GM19240 (cell line): ENCODE measurements at regions not wholly inside any gene's neighbourhood (a gene's known extent, or its start where the extent isn't known, plus 50 kb on each side); places are given as distances from the start of the nearest gene placed in this dataset.
"Not testable (repeated sequence)": the region's sequence is repeated elsewhere in the genome, so short reads cannot be mapped to it uniquely, and the experiment has no call there.

Experiments used
- DNase-seq: peaks from one replicate; pipeline ENCODE4 v3.0.0; 2011; ENCODE audit warnings: low spot score; ENCODE audit not compliant: insufficient read length

DNA sequence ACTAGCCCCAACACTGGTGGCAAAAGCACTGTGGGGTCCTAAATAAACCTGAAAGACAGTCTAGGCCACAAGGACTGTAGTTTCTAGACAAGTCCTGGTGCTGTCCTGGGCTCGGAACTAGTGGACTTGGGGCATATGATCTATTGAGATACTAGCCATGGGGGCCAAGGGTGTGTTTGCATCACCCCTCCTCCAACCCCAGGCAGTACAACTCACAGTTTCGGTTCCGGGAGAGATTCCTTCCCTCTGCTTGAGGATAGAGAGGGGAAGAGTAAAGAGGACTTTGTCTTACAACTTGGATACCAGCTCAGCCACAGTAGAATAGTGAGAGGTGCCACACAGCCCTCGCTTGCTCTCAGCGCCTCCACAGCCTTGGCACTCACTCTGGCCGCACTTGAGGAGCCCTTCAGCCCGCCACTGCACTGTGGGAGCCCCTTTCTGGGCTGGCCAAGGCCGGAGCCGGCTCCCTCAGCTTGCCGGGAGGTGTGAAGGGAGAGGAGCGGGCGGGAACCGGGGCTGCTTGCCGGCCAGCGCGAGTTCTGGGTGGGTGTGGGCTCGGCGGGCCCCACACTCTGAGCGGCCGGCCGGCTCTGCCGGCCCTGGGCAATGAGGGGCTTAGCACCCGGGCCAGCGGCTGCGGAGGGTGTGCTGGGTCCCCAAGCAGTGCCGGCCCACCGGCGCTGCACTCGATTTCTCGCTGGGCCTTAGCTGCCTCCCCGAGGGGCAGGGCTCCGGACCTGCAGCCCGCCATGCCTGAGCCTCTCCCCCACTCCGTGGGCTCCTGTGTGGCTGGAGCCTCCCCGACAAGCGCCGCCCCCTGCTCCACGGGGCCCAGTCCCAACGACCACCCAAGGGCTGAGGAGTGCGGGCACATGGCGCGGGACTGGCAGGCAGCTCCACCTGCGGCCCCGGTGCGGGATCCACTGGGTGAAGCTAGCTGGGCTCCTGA, 222.7 kb upstream of the SEMA3C start:
- not testable (repeated sequence) for DNase-seq

DNA sequence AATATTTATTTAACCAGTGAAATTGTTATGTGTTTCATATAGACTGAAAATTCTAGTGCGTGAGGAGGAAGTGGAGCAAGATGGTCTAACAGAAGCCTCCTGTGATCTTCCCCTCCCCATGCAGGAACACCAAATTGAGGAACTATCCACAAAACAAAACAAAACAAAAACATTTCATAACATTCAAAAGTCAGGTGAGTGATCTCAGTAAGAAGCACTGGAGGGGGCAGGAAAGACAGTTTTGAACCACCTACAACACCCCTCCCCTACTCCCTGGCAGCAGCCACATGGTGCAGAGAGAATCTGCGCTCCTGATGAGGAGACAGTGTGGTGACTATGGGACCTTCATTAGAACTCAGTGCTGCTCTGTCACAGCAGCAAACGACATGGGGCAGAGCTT, 221.9 kb upstream of the SEMA3C start:
- no peak for DNase-seq

DNA sequence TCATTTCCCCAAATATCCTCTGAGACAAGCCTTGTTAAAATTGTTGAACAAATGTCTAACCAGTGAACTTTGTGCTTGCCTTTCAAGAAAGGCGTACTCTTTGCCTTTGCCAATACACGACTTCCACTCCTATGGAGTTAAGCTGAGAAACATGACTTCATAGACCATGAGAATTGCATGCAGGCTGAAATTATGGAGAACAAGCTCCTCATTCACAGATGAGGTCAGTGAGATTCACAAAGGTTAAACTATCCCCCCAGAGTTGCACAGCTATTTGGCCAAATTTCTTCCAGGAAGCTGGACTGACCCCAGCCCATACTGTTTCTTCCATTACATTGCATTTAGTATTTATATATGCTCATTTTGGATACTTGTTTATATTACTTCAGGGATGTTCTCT, 221.4 kb upstream of the SEMA3C start:
- DNase-seq = no peak

DNA sequence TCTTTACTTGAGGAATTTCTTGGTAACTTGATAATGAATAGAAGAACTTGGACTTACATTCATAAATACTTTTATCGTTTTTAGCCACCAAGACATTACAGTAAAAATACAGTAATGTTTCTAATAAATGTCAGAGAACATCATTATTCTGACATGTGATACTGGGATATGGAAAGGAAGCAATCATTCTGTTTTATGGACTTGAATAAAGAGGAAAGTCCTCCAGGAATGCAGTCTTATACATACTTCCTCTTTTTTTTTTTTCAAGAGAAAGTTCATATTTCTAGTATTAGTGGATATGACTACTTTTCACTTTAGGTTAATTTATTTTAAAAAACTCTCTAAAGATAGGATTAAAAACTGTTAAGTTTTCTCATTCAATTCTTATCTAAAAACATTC, 220.0 kb upstream of the SEMA3C start:
- DNase-seq = no peak

DNA sequence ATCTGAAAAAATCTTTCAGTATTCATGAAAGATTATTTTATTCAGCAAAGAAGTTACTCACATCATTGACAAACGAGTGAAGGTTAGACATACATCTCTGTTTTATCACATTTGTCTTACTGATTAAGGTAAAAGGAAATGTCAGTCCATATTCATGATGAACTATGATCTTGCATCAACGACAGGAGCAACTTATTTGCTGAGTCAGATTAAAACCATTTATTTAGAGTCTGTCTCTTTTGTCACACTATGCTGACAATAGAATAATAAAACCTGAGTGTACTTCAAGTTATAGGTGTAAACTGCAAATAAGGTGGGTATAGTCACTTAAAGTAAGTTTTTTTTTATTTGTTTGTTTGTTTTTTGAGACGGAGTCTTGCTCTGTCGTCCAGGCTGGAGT, 216.5 kb upstream of the SEMA3C start:
- no peak for DNase-seq

DNA sequence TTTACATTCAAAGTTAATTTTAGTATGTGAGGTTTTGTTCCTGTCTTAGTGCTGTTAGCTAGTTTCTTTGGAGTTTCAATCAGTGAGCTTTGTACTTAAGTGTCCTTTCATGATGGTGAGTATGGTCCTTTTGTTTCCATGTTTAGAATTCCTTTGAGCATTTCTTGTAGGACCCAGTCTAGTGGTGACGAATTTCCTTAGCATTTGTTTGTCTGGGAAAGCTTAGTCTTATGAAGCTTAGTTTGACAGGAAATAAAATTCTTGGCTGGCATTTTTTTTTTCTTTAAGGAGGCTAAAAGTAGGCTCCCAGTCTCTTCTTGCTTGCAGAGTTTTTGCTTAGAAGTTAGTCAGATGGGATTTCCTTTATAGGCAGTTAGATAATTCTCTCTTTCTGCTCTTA, 209.2 kb upstream of the SEMA3C start:
- no peak for DNase-seq

DNA sequence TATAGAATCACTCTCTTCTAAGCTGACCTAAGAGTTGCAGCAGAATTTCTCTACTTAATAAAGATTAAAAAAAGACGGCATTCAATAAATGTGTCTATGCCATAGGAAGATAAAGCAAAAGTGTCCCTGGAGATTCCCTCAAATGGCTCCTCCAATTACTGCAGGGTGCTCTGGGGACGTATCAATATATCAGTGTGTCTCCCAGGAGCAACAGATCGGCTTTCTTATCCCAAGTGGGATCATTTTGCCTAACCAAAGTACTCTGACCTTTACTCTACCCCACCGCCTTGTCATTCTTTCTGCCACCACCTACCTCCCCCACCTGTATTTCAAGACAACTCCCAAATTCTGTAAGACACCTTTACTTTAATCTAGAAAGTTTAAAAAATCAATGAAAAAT, 202.0 kb upstream of the SEMA3C start:
- DNase-seq = no peak

DNA sequence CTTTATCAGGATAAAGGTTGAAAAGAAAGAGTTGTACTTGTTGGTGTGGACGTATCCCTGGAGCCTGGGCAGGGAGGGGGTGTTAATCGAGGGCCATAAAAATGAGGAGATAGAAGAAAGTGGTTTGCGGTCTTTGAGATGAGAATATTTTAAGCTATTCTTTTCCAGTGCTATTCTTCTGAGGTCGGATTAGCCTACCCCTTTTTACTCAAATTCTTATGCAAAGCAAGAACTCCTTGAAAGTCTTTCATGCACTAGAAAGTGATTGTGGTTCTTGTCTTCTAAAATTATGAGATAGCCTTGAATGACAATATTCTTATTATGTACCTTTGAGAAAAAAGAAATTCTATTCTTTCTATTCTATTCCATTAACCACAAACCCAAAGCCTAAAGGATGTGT, 201.3 kb upstream of the SEMA3C start:
- no peak for DNase-seq

DNA sequence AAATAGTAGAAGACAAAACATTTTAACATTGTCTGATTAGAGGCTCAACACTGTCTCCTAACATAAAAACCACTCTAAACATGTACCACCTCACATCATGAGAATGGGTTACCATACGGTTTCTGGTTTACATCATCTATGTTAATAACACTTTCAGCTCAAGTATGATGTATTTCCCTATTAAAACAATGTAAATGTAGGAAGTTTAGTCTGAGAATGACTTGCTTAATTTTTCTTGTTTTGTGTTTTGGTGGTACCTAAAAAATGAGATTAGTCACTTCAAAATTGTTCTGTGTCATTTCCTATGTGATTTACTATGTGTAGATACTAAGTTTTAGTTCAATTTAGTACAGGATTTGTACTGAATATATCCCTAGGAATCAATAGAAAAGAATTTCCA, 195.8 kb upstream of the SEMA3C start:
- DNase-seq = no peak

DNA sequence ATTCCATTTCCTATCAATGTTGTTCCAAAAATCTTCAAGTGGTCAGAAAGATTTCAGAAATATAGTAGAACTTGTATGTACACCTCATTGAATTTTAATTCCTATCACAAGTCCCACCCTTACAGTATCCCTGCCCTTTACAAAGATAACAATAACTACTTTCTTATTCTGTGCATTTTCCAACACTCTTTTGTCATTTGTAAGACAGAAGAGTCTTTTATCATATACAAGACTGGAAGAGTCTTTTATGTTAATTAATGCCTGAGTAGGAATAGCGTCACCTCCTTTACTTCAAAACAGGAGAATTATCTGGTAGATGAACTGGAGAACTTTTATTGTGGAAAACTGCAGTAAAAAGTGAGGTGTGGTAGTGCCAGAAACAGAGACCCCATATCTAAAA, 193.9 kb upstream of the SEMA3C start:
- DNase-seq = no peak

DNA sequence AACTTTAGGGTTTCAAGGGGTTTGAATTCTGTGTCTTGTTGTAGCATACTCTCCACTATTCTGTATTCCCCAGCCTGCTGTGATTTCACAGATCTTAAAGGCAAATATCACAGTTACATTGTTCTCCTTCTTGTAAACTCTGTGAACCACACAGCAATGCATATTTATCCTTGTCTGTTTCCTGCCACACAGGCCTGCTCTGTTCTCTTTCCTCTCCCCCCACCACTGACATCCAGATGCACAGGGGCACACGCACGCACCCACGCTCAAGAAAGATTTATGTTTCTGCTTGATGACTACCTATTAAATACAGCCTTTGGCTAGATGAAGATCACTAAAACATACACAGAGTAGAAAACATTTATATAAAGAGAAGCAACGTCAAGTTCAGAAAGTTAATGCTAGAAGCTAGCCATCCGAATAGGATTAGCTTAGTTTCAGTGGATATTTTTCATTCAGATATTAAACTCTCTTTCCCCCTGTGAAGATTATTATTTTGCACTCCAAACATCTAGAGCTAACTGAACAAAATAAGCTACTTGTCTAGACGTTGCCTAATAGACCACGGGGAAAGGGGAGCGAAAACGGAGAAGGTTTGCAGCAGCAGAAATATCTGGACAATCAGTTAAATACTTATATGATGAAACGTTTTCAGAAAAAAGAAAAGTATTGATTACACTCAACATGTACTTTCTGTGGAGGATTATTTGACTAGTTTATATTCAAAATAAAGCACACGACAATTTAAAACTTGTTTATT, 193.1 kb upstream of the SEMA3C start:
- DNase-seq = no peak

DNA sequence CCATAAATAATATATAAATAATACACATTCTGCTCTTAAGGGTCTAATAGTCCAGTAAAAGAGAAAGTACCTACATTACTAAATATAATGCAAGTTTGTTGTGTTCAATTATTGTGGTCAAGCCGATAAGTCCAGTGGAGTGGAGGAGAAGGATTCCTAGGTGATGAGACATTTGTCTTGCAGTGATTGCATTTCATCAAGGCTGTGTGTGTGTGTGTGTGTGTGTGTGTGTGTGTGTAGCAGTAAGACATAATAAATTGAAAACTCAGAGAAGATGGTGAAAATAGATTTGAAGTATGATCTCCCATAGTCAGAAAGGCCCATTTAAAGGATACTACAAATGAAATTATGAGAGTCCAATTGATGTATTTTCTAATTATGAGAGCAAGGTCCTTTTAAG, 192.5 kb upstream of the SEMA3C start:
- no peak for DNase-seq

DNA sequence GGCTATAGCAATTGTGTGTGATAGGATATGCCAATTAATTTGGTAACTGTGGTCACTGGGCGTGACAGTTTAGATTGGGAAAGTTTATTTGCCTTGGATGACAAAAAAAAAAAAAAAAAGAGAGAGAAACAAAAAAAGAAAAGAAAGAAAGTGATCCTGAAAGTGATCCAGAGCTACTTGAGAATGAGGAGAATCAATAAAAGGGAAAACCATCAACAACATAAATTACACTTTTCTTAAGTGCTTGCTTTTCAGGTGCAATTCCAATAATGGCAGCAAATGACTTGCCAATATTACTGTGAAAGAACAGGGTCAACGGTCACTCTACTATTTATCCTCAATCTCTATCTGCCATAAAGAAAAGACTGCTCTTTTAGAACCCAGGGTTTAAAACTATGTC, 191.8 kb upstream of the SEMA3C start:
- no peak for DNase-seq

DNA sequence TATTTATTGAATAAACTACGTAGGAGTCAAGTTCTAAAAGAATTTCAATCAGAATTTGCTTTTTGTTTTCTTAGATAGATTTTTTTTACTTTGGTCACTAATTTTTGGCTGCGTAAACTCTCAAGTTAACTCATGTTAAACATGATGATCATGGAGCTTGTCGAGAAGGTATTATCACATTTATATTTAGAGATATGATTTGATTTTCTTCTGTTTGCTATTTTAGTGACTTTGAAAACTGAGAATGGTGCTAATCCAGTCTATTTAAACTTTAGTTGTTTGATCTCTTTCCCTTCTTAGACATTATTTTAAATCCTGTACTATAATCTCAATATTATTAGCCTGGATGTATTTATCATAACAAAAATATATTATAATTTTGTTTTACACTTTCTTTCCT, 179.4 kb upstream of the SEMA3C start:
- DNase-seq = no peak

DNA sequence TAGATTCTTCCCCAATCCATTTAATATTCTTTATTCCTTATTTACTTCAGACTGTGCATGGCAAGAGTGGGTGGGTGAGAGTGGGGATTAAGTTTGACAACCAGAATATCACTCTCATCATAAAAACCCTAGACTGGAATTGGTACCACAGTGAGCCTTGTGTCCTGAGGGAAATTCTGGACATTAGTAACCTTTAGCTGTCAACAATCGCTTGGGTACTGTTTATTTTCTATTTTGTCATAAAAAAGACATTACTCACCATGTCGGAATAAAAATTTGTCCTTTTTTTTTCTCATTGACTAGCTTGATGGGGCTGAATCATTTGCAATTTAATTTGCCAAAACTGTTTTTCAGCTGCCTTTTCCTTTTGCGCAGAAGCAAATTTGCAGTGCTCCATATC, 176.1 kb upstream of the SEMA3C start:
- DNase-seq = no peak

DNA sequence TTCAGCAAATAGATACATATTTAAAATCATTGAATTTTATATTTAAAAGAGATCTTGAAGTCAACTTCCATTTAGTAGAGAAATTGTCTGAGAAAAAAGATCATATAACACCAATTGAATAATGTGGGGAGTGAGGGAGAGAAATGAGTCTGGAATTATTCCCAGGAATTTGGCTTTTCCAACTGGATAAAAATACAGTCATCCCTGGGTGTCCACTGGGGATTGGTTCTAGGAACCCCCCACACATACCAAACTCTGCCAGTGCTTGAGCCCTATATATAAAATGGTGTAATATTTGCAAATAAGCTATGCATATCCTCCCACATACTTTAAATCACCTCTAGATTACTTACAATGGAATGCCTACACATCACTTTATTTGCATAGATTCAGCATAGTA, 162.8 kb upstream of the SEMA3C start:
- no peak for DNase-seq

DNA sequence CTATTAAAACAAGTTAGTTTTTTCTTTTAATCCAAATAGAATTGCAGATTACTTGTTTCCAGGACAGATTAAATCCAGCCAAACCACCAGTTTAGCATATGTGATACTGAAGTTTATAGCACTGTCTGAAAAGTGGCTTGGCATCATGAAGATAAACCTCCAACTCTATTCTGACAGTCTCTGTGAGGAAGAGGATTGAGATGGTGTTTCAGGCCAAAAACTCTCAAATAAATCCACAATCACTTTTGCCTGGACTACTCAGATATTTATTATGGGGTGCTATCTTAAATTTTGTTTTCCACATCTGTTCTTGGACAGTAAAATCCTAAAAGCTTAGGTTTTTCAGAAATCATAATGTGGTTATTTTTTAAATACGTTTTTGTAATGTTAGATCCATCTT, 161.7 kb upstream of the SEMA3C start:
- no peak for DNase-seq

DNA sequence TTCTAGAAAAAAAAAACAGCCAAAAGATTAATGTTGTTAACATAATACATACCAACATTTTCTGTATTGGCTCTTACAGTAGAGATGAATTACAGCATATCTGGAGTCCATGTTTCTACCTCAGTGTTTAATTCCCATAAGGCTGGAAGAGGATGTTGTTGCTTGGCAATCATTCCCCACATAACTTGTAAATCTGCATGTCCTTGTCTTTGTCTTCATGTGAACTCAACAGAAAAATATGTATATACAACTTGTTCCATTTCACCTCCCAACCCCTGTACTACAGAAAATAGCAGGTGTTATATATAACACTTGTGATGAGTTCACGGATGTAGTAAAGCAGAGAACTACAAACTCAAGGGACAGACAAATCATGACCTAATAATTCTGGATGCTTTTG, 160.9 kb upstream of the SEMA3C start:
- DNase-seq = no peak

DNA sequence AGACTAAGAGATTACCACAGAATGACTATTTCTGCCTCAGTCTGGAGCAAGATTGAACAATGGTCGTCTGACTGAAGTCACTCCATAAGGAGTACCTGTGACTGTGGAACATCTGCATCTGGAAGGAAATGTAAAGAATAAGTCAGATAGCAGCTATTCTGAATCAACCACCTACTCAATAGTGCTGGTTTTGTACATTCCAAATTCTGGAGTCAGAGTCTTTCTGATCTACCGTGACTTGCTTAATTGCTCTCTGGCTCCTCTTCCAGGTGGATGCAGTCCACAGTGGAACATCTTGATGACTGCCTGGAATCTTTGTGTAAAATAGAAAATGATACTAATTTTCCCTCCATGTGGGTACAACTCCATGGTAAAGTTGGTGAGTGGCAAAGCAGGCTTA, 156.3 kb upstream of the SEMA3C start:
- DNase-seq = no peak

DNA sequence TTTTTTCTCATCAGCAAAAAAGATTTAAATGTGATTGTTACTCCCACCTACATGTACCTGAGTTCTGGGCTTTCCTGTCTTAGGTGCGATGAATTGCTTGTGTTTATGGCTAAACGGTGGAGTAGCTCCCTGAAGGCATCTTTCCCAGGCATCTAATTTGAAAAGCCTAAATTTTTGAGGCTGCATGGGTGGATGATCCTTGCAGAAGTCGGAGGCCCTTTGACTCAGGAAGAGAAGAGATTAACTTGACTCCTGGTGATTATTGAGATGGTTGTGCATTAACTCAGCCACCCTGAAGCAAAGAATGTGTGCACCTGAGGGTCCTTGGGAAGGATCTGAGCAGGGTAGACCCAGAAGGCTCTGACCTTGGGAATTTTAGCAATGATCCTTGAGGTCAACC, 155.6 kb upstream of the SEMA3C start:
- DNase-seq = no peak

DNA sequence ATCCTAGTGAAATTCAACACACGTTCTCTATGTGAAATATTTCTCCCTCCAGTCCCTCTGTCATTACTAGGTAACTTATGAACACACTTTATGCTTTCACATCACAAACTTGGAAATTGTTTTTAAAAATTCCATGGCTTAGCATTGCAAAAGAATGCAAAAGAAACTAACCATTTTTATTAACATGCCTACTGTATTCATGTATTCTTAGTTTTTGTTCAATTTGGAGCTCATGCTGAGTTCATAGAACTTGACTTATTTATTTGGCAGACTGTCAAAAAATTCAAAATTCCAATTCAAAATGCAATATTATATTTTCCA, 155.0 kb upstream of the SEMA3C start:
- DNase-seq = no peak

DNA sequence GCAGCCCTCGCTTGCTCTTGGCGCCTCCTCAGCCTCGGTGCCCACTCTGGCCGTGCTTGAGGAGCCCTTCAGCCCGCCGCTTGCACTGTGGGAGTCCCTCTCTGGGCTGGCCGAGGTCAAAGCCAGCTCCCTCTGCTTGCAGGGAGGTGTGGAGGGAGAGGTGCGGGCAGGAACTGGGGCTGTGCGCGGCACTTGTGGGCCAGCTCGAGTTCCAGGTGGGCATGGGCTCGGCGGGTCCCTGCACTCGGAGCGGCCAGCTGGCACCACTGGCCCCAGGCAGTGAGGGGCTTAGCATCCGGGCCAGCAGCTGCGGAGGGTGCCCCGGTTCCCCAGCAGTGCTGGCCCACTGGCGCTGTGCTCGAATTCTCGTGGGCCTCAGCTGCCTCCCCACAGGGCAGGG, 152.1 kb upstream of the SEMA3C start:
- DNase-seq = no peak

DNA sequence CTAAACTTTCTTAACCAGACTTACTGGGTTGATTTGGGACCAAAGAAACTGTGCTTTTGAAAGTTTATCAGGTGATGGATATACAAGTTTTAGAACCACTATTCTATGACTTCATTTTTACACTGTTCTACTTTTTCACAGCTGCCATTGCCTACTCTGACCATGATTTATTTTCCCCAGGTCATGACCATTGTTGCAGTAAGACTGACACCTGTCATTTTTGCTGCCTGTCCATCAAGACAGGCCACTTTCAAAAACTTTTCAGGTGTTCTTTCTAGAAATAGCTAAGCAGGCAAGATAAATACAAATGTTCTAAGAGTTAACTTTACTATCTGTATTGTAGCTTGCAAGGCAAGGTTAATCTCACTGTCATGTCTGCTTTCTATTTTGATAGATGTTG, 147.9 kb upstream of the SEMA3C start:
- no peak for DNase-seq
